Spleen (tissue), 7 donors: ENCODE measurements at regions not wholly inside any gene's neighbourhood (a gene's known extent, or its start where the extent isn't known, plus 50 kb on each side); places are given as distances from the start of the nearest gene placed in this dataset.

ENCODE experiments used
- POLR2A ChIP-seq, 3 donors: fragments of 450-650 bp; IDR thresholded peaks; one replicate each; pipeline ENCODE4 v1.5.1; 2017; ENCODE audit warnings: antibody characterized with exemption in 3 of 3, mild to moderate bottlenecking in 1 of 3
- TF ChIP-seq, protein P1 (sequence below), 11 experiments: fragments of 200-600 bp in 7 of 11; fragments of 450-650 bp in 4 of 11; sonication (generic) in 4 of 11; IDR thresholded peaks in 8 of 11; conservative IDR thresholded peaks in 3 of 11; 1 replicate in 7 of 11; 2 replicates in 4 of 11; pipeline versions ENCODE4 v1.4.0 to v1.8.0; 2016 to 2021; ENCODE audit warnings: antibody characterized with exemption in 11 of 11, inconsistent platforms in 4 of 11, mild to moderate bottlenecking in 1 of 11
- donor health status: DM: no; HTN: no; CAD: no; lungs with moderate emphysema.
- donor health status: DM: no; HTN: no; CAD: no.
- donor health status: DM: no; HTN: no; CAD: no.

DNA sequence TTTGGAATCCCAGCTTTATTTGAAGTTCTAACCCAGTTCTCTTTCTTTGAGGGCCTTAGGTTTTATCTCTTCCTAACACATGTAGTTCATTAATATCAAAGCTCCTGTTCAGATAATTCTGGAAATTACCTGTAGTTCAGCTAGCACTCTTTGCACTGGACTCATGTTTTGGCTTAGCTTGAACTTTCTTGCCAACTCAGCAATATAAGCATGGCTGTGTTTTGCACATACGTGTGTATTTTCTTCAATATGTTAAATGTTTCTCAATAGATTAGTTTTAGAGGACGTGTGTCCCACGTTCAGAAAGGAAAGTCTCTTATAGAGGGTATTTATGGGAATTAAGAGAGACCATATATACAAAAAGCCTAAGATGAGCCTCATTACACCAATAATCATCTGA lies 271.8 kb upstream of the USP25 start:
- TF ChIP-seq, protein P1, sequence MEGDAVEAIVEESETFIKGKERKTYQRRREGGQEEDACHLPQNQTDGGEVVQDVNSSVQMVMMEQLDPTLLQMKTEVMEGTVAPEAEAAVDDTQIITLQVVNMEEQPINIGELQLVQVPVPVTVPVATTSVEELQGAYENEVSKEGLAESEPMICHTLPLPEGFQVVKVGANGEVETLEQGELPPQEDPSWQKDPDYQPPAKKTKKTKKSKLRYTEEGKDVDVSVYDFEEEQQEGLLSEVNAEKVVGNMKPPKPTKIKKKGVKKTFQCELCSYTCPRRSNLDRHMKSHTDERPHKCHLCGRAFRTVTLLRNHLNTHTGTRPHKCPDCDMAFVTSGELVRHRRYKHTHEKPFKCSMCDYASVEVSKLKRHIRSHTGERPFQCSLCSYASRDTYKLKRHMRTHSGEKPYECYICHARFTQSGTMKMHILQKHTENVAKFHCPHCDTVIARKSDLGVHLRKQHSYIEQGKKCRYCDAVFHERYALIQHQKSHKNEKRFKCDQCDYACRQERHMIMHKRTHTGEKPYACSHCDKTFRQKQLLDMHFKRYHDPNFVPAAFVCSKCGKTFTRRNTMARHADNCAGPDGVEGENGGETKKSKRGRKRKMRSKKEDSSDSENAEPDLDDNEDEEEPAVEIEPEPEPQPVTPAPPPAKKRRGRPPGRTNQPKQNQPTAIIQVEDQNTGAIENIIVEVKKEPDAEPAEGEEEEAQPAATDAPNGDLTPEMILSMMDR (IDR thresholded peaks at IDR 0.05 in 8 of 11, conservative IDR thresholded peaks at IDR 0.05 in 3 of 11): no peak
- TF ChIP-seq POLR2A (IDR thresholded peaks at IDR 0.05): no peak
